Neuron (in vitro differentiated cells): ENCODE measurements at regions not wholly inside any gene's neighbourhood (a gene's known extent, or its start where the extent isn't known, plus 50 kb on each side); places are given as distances from the start of the nearest gene placed in this dataset.
A peak's percentile ranks its signal among the peaks of the same experiment; 100 is the strongest.

Experiments
- H2AFZ ChIP-seq: one replicate; pipeline ENCODE4 v1.6.1; 2013; ENCODE audit warnings: low read depth, mild to moderate bottlenecking, inconsistent platforms, low read length, moderate library complexity
- H3K27me3 ChIP-seq: one replicate; pipeline ENCODE4 v1.6.1; 2013; ENCODE audit warnings: low read length; ENCODE audit not compliant: insufficient read depth
- H3K36me3 ChIP-seq: one replicate; pipeline ENCODE4 v1.6.1; 2013; ENCODE audit warnings: low read length; ENCODE audit not compliant: insufficient read depth
- H3K4me1 ChIP-seq: one replicate; pipeline ENCODE4 v1.6.1; 2013; ENCODE audit warnings: low read length; ENCODE audit not compliant: insufficient read depth
- H3K4me3 ChIP-seq: 2 replicates; pipeline ENCODE4 v1.5.1; 2013; ENCODE audit warnings: mild to moderate bottlenecking, low read length, moderate library complexity
- H3K9me3 ChIP-seq: one replicate; pipeline ENCODE4 v1.6.1; 2013; ENCODE audit warnings: low read length

DNA sequence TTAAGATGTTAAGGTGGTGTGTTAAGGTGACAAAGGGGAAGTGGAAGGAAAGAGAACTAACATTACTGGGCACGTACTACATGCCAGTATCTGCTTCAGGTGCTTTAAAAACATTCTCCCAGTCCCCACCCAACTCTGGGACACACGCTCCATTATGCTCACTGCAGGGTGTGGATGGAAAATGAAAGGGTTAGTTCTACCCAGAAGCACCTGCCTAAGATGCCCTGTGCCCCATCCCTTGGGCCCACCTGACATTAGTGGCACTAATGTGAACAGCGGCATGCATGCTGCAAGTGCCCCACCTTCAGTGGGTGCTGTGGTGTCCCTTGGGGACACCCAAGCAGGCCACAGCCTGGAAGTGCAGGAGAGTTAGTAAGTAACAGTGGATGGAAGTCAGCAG is 82.9 kb upstream of the CXADR start:
- Histone ChIP-seq H3K4me3 (no peak overlapping the region), H3K27me3 (no peaks in the 10 kb centered on the region), H2AFZ (no peak overlapping the region), H3K4me1 (no peaks in the 10 kb centered on the region), H3K36me3 (no peaks in the 10 kb centered on the region), H3K9me3 (no peaks in the 10 kb centered on the region)

DNA sequence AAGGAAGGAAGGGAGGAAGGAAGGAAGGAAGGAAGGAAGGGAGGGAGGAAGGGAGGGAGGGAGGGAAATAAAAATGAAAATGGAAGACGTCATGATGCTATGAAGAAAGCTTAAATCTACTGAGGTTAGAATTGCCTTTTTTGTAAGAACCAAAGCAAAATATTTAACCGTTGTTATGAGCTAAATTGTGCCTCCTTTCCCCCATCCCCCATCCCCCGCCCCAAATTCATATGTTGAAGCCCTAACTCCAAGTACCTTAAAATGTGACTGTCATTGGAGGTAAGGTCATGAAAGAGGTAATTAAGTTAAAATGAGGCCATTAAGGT is 80.1 kb upstream of the CXADR start:
- Histone ChIP-seq H3K27me3 (no peaks in the 10 kb centered on the region), H3K4me1 (no peaks in the 10 kb centered on the region), H3K4me3 (no peak overlapping the region), H3K9me3 (no peaks in the 10 kb centered on the region), H3K36me3 (no peaks in the 10 kb centered on the region), H2AFZ (no peak overlapping the region)

DNA sequence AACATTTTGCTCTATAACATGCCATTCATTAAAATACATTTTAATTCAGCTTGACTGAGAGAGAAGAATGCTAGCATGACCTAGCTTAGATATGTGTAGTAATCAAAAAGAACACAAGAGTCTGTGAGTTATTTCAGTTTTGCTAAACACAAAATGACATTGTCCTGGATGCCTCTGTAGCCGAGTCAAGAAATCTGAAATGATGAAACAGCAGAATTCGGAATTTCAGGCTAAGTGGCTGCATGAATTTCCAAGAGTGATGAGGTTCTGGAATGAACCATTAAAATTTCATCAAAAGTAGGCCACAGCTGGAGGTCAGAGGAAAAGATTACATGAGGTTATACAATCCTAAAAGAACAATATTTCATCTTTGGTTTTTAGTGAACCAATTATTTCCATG is 79.1 kb upstream of the CXADR start:
- H3K4me1 ChIP-seq, result peaks cover 10% of the 10 kb centered on the region
- no peak overlapping the region for H3K4me3 ChIP-seq
- no peaks in the 10 kb centered on the region for H3K9me3 ChIP-seq
- no peaks in the 10 kb centered on the region for H3K36me3 ChIP-seq
- no peaks in the 10 kb centered on the region for H3K27me3 ChIP-seq
- H2AFZ ChIP-seq, result no peak overlapping the region

DNA sequence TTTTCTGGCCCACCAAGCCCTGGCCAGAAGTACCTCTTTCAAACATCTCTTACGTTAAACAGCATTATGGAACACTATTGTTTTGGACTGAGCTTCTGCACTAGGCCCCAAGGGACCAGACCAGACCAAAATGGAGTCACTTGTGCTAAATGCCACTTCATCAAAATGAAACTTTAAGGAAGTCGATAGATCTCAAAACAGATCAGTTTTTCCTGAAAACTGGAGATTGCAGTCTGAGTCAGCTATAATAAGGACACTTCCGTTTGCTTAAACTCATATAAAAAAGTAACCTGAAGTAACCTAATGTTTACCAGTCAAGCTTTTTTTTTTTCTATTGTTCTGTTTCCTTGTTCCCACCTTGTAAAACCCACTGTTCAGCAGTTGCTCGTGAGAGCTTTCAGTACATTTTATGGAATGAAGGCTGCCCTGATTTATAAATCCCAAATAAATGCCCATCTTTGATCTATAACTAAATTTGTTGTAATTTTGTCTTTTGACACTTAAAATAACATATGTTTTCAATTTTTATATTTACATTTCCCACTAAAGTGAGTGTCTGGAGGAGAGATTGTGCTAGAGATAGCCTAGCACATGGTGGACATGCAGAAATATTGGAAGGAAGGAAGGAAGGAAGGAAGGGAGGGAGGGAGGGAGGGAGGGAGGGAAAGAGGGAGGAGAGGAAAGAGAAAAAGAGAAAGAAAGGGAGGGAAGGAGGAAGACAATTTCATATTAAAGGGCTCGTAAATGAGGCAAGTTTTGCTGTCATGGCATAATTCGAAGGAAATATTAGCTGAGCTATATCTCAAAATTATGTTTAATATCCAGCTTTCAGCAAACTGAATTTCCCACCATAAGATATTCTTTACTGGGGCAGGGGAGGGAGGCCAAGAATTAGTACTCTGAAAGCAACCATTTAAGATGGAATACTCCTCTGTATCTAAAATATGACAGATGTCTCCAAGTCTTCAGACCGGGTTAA is 77.0 kb upstream of the CXADR start:
- H3K4me3 ChIP-seq, result no peak overlapping the region
- no peaks in the 10 kb centered on the region for H3K9me3 ChIP-seq
- H3K36me3 ChIP-seq, result no peaks in the 10 kb centered on the region
- no peak overlapping the region for H2AFZ ChIP-seq
- no peaks in the 10 kb centered on the region for H3K27me3 ChIP-seq
- H3K4me1 ChIP-seq, result peaks cover 13% of the 10 kb centered on the region

DNA sequence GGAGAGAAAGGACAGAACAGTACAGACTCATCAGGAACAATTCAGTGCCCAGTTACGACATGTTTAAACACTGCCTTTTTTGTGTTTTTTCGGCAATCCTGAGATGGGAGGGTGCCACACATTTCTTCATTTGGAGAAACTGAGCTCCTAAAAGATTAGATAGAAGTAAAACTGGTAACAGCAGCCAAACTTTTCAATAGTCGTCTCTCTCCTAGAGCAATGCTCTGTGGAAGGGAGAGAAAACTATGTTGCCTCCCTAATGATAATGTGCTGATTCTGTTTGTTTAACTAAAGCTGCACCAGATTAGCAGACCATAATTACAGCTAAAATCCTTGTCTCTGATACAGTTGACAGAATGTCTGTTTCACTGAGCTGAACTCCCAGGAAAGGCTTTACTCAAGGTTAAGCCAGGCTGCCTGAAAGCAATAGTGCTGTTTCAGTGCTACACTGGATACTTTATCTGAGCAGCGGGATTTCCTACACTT is 76.2 kb upstream of the CXADR start:
- peaks cover 17% of the 10 kb centered on the region for H3K4me1 ChIP-seq
- H3K27me3 ChIP-seq, result no peaks in the 10 kb centered on the region
- no peak overlapping the region for H2AFZ ChIP-seq
- no peaks in the 10 kb centered on the region for H3K9me3 ChIP-seq
- no peaks in the 10 kb centered on the region for H3K36me3 ChIP-seq
- H3K4me3 ChIP-seq, result no peak overlapping the region

DNA sequence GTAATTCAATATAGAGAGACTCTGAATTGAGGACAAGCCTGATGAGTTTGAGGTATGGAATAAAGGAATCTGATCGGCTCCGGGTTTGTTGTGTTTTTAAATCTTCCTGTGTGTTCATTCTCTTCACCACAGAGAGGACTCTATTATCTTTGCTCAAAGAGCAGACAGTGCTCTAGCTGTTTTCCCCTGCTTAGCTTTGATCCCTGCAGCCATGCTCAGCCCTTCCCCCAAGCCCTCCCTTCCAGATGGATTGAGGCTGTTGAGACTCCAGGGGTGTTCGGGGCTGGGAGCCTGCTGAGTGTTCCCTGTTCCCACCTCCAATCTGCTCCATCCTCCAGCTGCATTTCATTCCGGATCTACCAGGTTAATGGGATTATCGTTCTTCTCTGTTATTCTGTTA is 74.2 kb upstream of the CXADR start:
- H3K27me3 ChIP-seq, result no peaks in the 10 kb centered on the region
- H3K36me3 ChIP-seq, result no peaks in the 10 kb centered on the region
- H2AFZ ChIP-seq, result peak overlapping the region; percentile 28
- peak overlapping the region; percentile 19 for H3K4me3 ChIP-seq
- peaks cover 28% of the 10 kb centered on the region for H3K4me1 ChIP-seq
- H3K9me3 ChIP-seq, result no peaks in the 10 kb centered on the region

DNA sequence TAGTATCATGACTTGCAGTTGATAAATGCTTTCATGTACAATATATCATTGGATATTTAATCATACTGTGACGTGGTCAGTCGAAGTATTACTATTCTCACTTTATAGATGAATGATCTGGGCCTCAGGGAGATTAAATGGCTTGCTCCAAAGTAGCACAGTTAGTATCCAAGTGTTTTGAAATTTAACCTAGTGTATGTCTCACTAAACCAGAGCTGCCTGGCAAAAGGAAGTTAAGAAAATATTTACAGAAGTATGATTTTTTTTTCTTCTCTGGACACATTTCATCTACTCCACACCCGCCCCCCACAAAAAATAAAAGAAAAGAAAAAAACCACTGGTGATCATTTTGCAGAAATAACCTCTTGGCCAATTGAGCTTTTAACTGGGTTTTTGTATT is 71.9 kb upstream of the CXADR start:
- peaks cover 28% of the 10 kb centered on the region for H3K4me1 ChIP-seq
- H3K36me3 ChIP-seq, result no peaks in the 10 kb centered on the region
- no peaks in the 10 kb centered on the region for H3K27me3 ChIP-seq
- no peak overlapping the region for H2AFZ ChIP-seq
- no peak overlapping the region for H3K4me3 ChIP-seq
- H3K9me3 ChIP-seq, result no peaks in the 10 kb centered on the region

DNA sequence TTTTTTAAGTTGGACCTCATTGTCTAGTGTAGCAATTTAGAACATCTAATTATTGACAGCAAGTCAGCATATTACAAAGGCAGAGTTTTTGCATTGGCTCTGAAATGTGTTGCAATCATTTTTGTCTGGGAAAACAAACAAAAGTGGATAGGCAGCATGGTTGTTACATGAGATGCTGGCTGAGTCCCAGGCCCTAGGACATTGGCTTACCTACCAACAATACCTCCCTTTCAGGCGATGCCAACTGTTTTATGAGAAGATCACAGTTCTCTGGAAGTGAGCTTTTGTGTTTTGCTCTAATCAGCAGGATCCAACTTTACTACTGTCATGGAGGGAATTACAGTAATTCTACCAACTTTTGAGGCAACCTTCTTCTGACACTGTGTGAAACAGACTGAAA is 71.5 kb upstream of the CXADR start:
- H3K27me3 ChIP-seq, result no peaks in the 10 kb centered on the region
- no peaks in the 10 kb centered on the region for H3K36me3 ChIP-seq
- H3K4me1 ChIP-seq, result peaks cover 28% of the 10 kb centered on the region
- no peak overlapping the region for H3K4me3 ChIP-seq
- H2AFZ ChIP-seq, result no peak overlapping the region
- no peaks in the 10 kb centered on the region for H3K9me3 ChIP-seq

DNA sequence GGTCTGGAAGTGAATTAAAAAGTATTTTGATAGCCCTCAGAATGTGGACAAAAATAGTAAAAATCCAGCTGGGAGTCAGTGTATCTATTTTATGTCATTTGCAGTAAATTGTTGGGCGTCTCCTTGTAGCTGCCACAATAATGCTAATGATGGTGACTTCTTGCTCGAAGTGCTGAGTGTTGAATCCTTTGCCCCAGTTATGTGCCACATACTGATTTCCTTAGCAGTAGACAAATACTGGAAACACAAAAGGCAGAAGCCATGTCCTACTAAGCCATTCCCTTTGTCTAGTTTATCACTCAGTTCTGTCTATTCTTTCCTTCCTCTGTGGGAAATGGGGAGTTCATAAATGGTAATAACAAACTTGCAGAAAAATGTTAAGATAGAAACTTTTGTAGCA is 70.7 kb upstream of the CXADR start:
- no peak overlapping the region for H2AFZ ChIP-seq
- no peaks in the 10 kb centered on the region for H3K36me3 ChIP-seq
- peaks cover 28% of the 10 kb centered on the region for H3K4me1 ChIP-seq
- no peaks in the 10 kb centered on the region for H3K9me3 ChIP-seq
- H3K4me3 ChIP-seq, result no peak overlapping the region
- H3K27me3 ChIP-seq, result no peaks in the 10 kb centered on the region

DNA sequence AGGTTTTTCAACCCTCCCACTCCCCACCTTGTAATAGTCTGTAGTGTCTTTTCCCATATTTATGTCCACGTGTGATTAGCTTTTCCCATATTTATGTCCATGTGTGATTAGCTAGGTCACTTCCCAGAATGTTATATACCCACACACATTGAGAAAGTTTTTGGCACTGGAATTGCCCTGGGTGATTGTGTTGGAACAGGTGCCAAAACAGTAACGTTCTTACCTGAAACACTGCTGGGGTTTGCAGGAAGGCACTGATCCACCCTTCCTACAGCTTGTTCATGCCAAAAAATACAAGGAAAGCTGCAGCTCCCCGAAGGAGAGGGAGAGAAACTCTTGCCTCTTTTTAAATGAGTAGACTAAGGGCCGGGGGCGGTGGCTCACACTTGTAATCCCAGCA is 68.0 kb upstream of the CXADR start:
- no peak overlapping the region for H2AFZ ChIP-seq
- no peak overlapping the region for H3K4me3 ChIP-seq
- H3K27me3 ChIP-seq, result no peaks in the 10 kb centered on the region
- peaks cover 15% of the 10 kb centered on the region for H3K4me1 ChIP-seq
- H3K36me3 ChIP-seq, result no peaks in the 10 kb centered on the region
- H3K9me3 ChIP-seq, result no peaks in the 10 kb centered on the region

DNA sequence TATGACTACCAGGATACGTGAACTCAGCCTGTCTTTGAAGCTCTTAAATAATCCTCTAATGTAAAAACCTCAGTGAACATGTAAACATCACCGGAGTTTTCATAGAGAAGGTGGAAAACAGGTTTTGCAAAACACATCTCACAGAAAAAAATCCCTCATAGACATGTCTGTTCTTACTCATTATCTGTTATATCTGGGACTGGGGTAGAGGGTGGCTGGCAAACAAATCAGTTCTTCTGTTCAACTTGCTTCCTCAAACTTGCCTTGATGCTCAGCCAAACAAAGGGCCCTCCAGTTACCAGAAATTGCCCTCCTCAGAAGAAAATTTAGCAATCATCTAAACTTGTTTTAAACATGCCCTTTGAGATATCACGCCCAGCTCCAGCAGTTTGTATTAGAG is 66.1 kb upstream of the CXADR start:
- H3K9me3 ChIP-seq, result no peaks in the 10 kb centered on the region
- peaks cover 11% of the 10 kb centered on the region for H3K4me1 ChIP-seq
- H2AFZ ChIP-seq, result no peak overlapping the region
- no peaks in the 10 kb centered on the region for H3K27me3 ChIP-seq
- H3K36me3 ChIP-seq, result no peaks in the 10 kb centered on the region
- no peak overlapping the region for H3K4me3 ChIP-seq

DNA sequence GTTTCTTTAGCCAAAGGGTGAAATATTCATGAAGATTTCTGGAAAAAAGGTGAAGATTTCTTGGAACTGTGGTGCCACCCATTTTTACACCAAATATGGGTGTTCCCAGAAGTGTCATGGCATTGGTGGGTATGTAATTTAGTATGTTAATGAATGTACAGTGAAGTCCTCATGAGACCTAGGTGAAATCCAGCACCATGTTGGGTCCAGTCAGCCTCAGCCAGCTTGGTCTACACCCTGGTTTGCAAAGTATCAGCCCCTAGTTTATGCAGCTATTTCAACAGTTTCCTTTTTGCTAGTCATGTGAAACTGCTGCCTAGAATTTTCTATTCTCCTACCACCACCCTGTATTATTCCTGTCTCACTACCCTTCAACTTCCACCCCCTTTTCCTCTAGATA is 63.1 kb upstream of the CXADR start:
- Histone ChIP-seq H3K4me1 (peaks cover 2% of the 10 kb centered on the region), H3K36me3 (no peaks in the 10 kb centered on the region), H3K9me3 (no peaks in the 10 kb centered on the region), H3K4me3 (no peak overlapping the region), H3K27me3 (no peaks in the 10 kb centered on the region), H2AFZ (no peak overlapping the region)

DNA sequence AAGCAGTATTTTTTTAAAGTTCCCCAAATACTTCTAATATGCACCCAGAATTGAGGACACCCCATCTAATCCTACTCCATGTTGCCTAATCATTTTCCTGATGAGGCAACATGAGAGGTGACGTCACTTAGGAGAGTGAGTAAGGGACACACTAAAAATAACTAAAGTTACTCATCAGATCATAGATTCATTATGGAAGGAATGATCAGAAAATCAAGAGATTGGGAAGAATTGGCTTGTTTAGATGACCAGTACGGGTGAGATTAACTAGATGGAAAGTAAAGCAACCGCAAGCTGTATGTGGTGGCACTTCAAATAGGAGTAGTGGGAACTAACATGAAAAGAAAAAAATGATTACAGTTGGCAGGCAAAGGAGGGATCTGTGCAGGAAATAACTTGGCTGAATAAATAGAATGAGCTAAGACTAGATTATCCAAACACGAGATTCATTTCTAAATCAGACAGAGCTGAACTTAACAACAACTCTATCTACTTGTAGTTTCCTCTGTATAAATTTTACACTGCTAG is 61.4 kb upstream of the CXADR start:
- H3K36me3 ChIP-seq, result no peaks in the 10 kb centered on the region
- peaks cover 2% of the 10 kb centered on the region for H3K4me1 ChIP-seq
- H3K9me3 ChIP-seq, result no peaks in the 10 kb centered on the region
- no peaks in the 10 kb centered on the region for H3K27me3 ChIP-seq
- H3K4me3 ChIP-seq, result no peak overlapping the region
- no peak overlapping the region for H2AFZ ChIP-seq
